OCI-LY3 (cell line): ENCODE measurements at regions not wholly inside any gene's neighbourhood (a gene's known extent, or its start where the extent isn't known, plus 50 kb on each side); places are given as distances from the start of the nearest gene placed in this dataset.

Experiments used
- CTCF ChIP-seq: fragments of 200-600, 300-600 bp; sonication (generic); IDR thresholded peaks from 2 replicates; pipeline ENCODE4 v1.5.1; 2014; ENCODE audit warnings: antibody characterized with exemption, low read length, low read depth
- EZH2phosphoT487 ChIP-seq: fragments of 200-600 bp; shearing (Covaris generic); IDR thresholded peaks from 2 replicates; pipeline ENCODE4 v1.6.1; 2018; ENCODE audit warnings: antibody characterized with exemption, mixed run types, low read depth

GRCh38 chrX:94961730-94962129 lies 1287.7 kb downstream of the FAM133A start:
- TF ChIP-seq CTCF (no peak), EZH2phosphoT487 (no peak)
